Nephron progenitor cell (in vitro differentiated cells): ENCODE measurements at regions not wholly inside any gene's neighbourhood (a gene's known extent, or its start where the extent isn't known, plus 50 kb on each side); places are given as distances from the start of the nearest gene placed in this dataset.
"Not testable (repeated sequence)": the region's sequence is repeated elsewhere in the genome, so short reads cannot be mapped to it uniquely, and the experiment has no call there.

ENCODE experiments used
- DNase-seq: peaks from one replicate; pipeline ENCODE4 v3.0.0; 2021
- H3K27ac Mint-ChIP-seq: 2 replicates; pipeline ENCODE4 v1.8.0; 2021; ENCODE audit warnings: mild to moderate bottlenecking, moderate library complexity, mixed read lengths
- H3K27me3 Mint-ChIP-seq: 2 replicates; pipeline ENCODE4 v1.8.0; 2021; ENCODE audit warnings: mild to moderate bottlenecking, low read depth, mixed read lengths; ENCODE audit not compliant: poor library complexity
- H3K36me3 Mint-ChIP-seq: 2 replicates; pipeline ENCODE4 v1.8.0; 2021; ENCODE audit warnings: low read depth, mixed read lengths
- H3K4me1 Mint-ChIP-seq: 2 replicates; pipeline ENCODE4 v1.8.0; 2021; ENCODE audit warnings: mixed read lengths
- H3K4me3 Mint-ChIP-seq: 2 replicates; pipeline ENCODE4 v1.8.0; 2021; ENCODE audit warnings: mild to moderate bottlenecking, moderate library complexity, mixed read lengths
- H3K9me3 Mint-ChIP-seq: 2 replicates; pipeline ENCODE4 v1.8.0; 2021; ENCODE audit warnings: mild to moderate bottlenecking, moderate library complexity, mixed read lengths

GRCh38 chr9:63450836-63451235 is 1834.2 kb downstream of the FOXD4L5 start:
- not testable (repeated sequence) for H3K27me3 Mint-ChIP-seq, H3K36me3 Mint-ChIP-seq, H3K4me3 Mint-ChIP-seq, H3K27ac Mint-ChIP-seq, H3K9me3 Mint-ChIP-seq, H3K4me1 Mint-ChIP-seq
- DNase-seq, result peak; percentile 1

- H3K4me1 Mint-ChIP-seq, H3K27ac Mint-ChIP-seq, H3K27me3 Mint-ChIP-seq, H3K4me3 Mint-ChIP-seq, H3K9me3 Mint-ChIP-seq, DNase-seq, H3K36me3 Mint-ChIP-seq: not testable (repeated sequence)
Observed at GRCh38 chr9:63425123-63425522, 1859.9 kb downstream of the FOXD4L5 start.

GRCh38 chr9:63390897-63391296 is 1894.1 kb downstream of the FOXD4L5 start:
- DNase-seq, H3K4me3 Mint-ChIP-seq, H3K36me3 Mint-ChIP-seq, H3K27ac Mint-ChIP-seq, H3K27me3 Mint-ChIP-seq, H3K4me1 Mint-ChIP-seq, H3K9me3 Mint-ChIP-seq: not testable (repeated sequence)

- DNase-seq, result peak; percentile 13
- H3K9me3 Mint-ChIP-seq, H3K27me3 Mint-ChIP-seq, H3K4me1 Mint-ChIP-seq, H3K36me3 Mint-ChIP-seq, H3K27ac Mint-ChIP-seq: not testable (repeated sequence)
- peak overlapping the region; percentile 84 for H3K4me3 Mint-ChIP-seq
Observed at GRCh38 chr9:63385479-63385878, 1899.5 kb downstream of the FOXD4L5 start.

- H3K4me1 Mint-ChIP-seq, DNase-seq, H3K27me3 Mint-ChIP-seq, H3K27ac Mint-ChIP-seq, H3K4me3 Mint-ChIP-seq, H3K9me3 Mint-ChIP-seq, H3K36me3 Mint-ChIP-seq: not testable (repeated sequence)
Observed at GRCh38 chr9:63379864-63380263, 1905.1 kb downstream of the FOXD4L5 start.

GRCh38 chr9:63354219-63354618 is 1930.8 kb downstream of the FOXD4L5 start:
- not testable (repeated sequence) for H3K4me3 Mint-ChIP-seq, H3K4me1 Mint-ChIP-seq, DNase-seq, H3K9me3 Mint-ChIP-seq, H3K27me3 Mint-ChIP-seq, H3K36me3 Mint-ChIP-seq, H3K27ac Mint-ChIP-seq

- not testable (repeated sequence) for H3K4me3 Mint-ChIP-seq, H3K27ac Mint-ChIP-seq, H3K9me3 Mint-ChIP-seq, DNase-seq, H3K36me3 Mint-ChIP-seq, H3K4me1 Mint-ChIP-seq, H3K27me3 Mint-ChIP-seq
Observed at GRCh38 chr9:63347347-63347746, 1937.7 kb downstream of the FOXD4L5 start.

GRCh38 chr9:63346310-63347048 is 1938.5 kb downstream of the FOXD4L5 start:
- H3K4me3 Mint-ChIP-seq, H3K27me3 Mint-ChIP-seq, H3K36me3 Mint-ChIP-seq, H3K27ac Mint-ChIP-seq, H3K9me3 Mint-ChIP-seq, H3K4me1 Mint-ChIP-seq: not testable (repeated sequence)
- peak; percentile 3 for DNase-seq

GRCh38 chr9:63344408-63344807 is 1940.6 kb downstream of the FOXD4L5 start:
- not testable (repeated sequence) for H3K27me3 Mint-ChIP-seq, DNase-seq, H3K4me3 Mint-ChIP-seq, H3K4me1 Mint-ChIP-seq, H3K36me3 Mint-ChIP-seq, H3K9me3 Mint-ChIP-seq, H3K27ac Mint-ChIP-seq

GRCh38 chr9:63342528-63342927 is 1942.5 kb downstream of the FOXD4L5 start:
- H3K4me3 Mint-ChIP-seq, DNase-seq, H3K9me3 Mint-ChIP-seq, H3K27ac Mint-ChIP-seq, H3K4me1 Mint-ChIP-seq, H3K27me3 Mint-ChIP-seq, H3K36me3 Mint-ChIP-seq: not testable (repeated sequence)

GRCh38 chr9:63337899-63338604 is 1947.0 kb downstream of the FOXD4L5 start:
- not testable (repeated sequence) for H3K36me3 Mint-ChIP-seq, H3K27ac Mint-ChIP-seq

GRCh38 chr9:63335286-63335685 is 1949.7 kb downstream of the FOXD4L5 start:
- not testable (repeated sequence) for H3K27ac Mint-ChIP-seq, H3K36me3 Mint-ChIP-seq, H3K4me3 Mint-ChIP-seq, H3K9me3 Mint-ChIP-seq, H3K4me1 Mint-ChIP-seq, H3K27me3 Mint-ChIP-seq
- peak; percentile 10 for DNase-seq

More at GRCh38 chr9:63337899-63338604, 1947.0 kb downstream of the FOXD4L5 start:
- H3K9me3 Mint-ChIP-seq, H3K4me3 Mint-ChIP-seq, H3K27me3 Mint-ChIP-seq, H3K4me1 Mint-ChIP-seq, DNase-seq: not testable (repeated sequence)

GRCh38 chr9:63334187-63334586 is 1950.8 kb downstream of the FOXD4L5 start:
- not testable (repeated sequence) for H3K27ac Mint-ChIP-seq, H3K4me1 Mint-ChIP-seq, DNase-seq, H3K4me3 Mint-ChIP-seq, H3K36me3 Mint-ChIP-seq, H3K27me3 Mint-ChIP-seq, H3K9me3 Mint-ChIP-seq

GRCh38 chr9:63333083-63333482 is 1951.9 kb downstream of the FOXD4L5 start:
- not testable (repeated sequence) for H3K4me1 Mint-ChIP-seq, H3K27me3 Mint-ChIP-seq, H3K4me3 Mint-ChIP-seq, H3K9me3 Mint-ChIP-seq, H3K36me3 Mint-ChIP-seq, H3K27ac Mint-ChIP-seq, DNase-seq

- not testable (repeated sequence) for H3K27me3 Mint-ChIP-seq, H3K4me3 Mint-ChIP-seq, H3K4me1 Mint-ChIP-seq, H3K9me3 Mint-ChIP-seq, DNase-seq, H3K27ac Mint-ChIP-seq, H3K36me3 Mint-ChIP-seq
Observed at GRCh38 chr9:63328313-63328712, 1956.7 kb downstream of the FOXD4L5 start.
